ENCODE measurements at regions not wholly inside any gene's neighbourhood (a gene's known extent, or its start where the extent isn't known, plus 50 kb on each side); places are given as distances from the start of the nearest gene placed in this dataset.

DNA sequence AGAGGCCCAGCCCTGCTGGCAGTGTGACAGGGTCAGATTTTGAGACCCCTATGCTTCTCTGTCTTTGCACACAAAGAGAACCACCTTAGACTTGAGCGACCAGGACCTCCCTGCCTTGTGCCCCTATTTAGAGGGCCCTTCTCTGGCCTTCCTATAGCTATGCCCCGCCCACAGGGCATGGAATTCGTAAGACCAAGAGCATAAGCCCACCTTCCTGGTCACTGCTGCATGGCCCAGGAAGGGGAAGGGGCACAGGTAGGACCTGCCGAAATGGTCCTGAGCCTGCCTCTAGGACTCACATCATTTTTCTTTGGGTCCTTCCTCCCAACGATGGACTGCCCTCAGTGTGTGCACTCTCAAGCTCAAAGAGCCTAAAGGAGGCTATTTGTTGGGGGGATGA, 65.1 kb upstream of the SRSF6 start:
- peaks cover 6% of the 10 kb centered on the region for H3K36me3 Mint-ChIP-seq (ENCODE audit: low read depth, unreplicated experiment)
- H3K9me3 Mint-ChIP-seq (ENCODE audit: unreplicated experiment) = peaks cover 34% of the 10 kb centered on the region

DNA sequence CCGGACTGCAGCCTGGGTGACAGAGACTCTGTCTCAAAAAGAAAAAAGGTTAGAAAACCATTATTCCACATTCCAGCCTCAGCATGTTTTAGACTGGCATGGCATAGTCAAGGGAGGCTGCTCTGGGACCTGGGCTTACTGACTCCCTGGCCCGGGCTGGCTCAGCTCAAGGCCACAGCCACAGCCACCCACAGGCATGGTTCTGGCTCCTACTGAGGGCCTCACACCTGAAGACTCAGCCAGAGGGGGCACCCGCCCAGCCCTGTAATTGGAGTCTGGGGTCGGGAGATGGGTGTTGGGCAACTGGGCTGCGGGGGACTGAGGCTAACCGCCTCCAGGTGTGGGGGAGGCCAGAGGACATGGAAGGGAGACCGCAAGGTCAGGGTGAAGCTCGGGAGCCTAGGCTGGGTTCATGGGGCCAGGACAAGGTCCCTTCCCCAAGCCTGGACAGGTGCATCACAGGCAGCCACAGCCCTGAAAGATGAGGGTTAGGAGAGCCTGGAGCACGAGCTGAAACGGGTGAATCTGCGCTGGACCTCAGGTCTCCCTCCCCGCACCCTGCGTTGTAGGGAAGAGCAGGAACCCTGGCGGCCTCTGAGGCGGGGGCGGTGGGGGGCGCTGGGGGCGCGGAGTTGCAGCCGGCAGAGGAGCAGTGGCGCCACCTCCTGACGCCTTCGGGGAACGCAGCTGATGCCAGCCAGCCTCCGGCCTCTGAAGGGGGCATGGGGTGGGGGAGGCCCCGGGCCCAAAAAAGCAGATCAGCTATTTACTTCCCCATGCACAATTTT, 67.7 kb upstream of the SRSF6 start:
- H3K4me1 Mint-ChIP-seq (ENCODE audit: unreplicated experiment) = no peaks in the 10 kb centered on the region
- H3K36me3 Mint-ChIP-seq (ENCODE audit: low read depth, unreplicated experiment) = peaks cover 6% of the 10 kb centered on the region
- H3K27me3 Mint-ChIP-seq (ENCODE audit: unreplicated experiment) = peaks cover 5% of the 10 kb centered on the region
- H3K27ac Mint-ChIP-seq (ENCODE audit: unreplicated experiment) = no peak overlapping the region
- TF ChIP-seq, protein P1, sequence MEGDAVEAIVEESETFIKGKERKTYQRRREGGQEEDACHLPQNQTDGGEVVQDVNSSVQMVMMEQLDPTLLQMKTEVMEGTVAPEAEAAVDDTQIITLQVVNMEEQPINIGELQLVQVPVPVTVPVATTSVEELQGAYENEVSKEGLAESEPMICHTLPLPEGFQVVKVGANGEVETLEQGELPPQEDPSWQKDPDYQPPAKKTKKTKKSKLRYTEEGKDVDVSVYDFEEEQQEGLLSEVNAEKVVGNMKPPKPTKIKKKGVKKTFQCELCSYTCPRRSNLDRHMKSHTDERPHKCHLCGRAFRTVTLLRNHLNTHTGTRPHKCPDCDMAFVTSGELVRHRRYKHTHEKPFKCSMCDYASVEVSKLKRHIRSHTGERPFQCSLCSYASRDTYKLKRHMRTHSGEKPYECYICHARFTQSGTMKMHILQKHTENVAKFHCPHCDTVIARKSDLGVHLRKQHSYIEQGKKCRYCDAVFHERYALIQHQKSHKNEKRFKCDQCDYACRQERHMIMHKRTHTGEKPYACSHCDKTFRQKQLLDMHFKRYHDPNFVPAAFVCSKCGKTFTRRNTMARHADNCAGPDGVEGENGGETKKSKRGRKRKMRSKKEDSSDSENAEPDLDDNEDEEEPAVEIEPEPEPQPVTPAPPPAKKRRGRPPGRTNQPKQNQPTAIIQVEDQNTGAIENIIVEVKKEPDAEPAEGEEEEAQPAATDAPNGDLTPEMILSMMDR (IDR thresholded peaks at IDR 0.05; ENCODE audit: unreplicated experiment) = peak; percentile 43
- no peak overlapping the region for H3K4me3 Mint-ChIP-seq (ENCODE audit: unreplicated experiment)
- peak; percentile 11 for DNase-seq (ENCODE audit: low spot score)
- peaks cover 38% of the 10 kb centered on the region for H3K9me3 Mint-ChIP-seq (ENCODE audit: unreplicated experiment)

More for the DNA sequence above, 65.1 kb upstream of the SRSF6 start:
- no peak overlapping the region for H3K4me3 Mint-ChIP-seq (ENCODE audit: unreplicated experiment)
- DNase-seq (ENCODE audit: low spot score) = no peak
- H3K4me1 Mint-ChIP-seq (ENCODE audit: unreplicated experiment) = no peaks in the 10 kb centered on the region
- H3K27me3 Mint-ChIP-seq (ENCODE audit: unreplicated experiment) = peaks cover 1% of the 10 kb centered on the region
- H3K27ac Mint-ChIP-seq (ENCODE audit: unreplicated experiment) = no peak overlapping the region
- TF ChIP-seq, protein P1 (IDR thresholded peaks at IDR 0.05; ENCODE audit: unreplicated experiment) = no peak

DNA sequence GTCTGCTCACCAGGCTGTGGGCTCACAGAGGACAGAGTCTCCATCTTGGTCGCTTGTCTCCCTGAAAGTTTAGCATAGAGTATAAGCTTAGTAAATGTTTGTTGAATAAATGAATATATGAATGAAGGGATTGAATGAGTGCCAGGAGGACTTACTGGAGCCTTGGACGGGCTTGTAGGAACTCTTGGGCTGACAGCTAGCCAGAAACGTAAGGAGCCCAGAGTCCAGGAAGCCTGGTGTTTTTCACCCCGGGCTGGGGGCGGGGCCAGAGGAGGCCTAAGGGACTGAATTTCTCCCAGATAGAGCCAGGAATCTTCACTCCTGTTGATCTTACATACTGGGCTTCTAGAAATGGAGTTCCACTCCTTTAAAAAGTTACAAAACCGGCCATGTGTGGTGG, 68.5 kb upstream of the SRSF6 start:
- TF ChIP-seq, protein P1 (IDR thresholded peaks at IDR 0.05; ENCODE audit: unreplicated experiment) = no peak
- Mint-ChIP-seq H3K4me3 (ENCODE audit: unreplicated experiment) (no peak overlapping the region), H3K36me3 (ENCODE audit: low read depth, unreplicated experiment) (peaks cover 6% of the 10 kb centered on the region), H3K27ac (ENCODE audit: unreplicated experiment) (no peak overlapping the region), H3K9me3 (ENCODE audit: unreplicated experiment) (peaks cover 39% of the 10 kb centered on the region), H3K4me1 (ENCODE audit: unreplicated experiment) (no peaks in the 10 kb centered on the region), H3K27me3 (ENCODE audit: unreplicated experiment) (peaks cover 5% of the 10 kb centered on the region)
- no peak for DNase-seq (ENCODE audit: low spot score)

DNA sequence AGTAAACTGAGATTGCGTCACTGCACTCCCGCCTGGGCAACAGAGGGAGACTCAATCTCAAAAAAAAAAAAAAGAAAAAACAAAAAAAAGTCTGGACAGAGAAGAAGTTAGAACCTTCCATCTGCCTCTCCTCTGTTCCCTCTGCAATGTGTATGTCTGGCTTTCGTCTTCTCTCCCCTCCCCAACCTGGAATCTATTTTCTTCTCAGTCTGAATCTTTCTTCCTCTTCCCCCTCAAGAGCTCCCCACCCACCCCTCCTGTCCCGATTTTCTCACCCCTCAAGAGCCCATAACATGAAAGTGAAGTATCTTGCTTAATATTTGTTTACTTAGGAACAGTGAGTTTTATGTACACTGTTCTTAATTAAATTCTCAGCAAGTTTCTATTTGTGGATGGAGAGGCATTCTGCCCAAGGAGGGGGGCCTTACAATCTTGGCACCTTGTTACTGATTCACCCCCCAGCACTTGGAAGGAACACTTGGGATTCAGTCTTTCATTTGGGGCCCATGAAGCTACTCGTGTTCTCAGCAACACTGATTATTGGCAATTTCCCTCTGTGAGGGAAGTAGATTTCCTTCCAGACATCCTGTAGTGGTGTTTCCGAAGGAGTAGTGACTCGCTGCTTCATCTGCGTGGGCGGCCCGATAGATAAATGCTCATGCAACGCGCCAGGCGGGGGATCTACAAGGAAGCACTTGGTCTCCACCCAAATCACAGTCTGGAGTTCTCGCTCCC, 69.3 kb upstream of the SRSF6 start:
- Mint-ChIP-seq H3K9me3 (ENCODE audit: unreplicated experiment) (peaks cover 39% of the 10 kb centered on the region), H3K27me3 (ENCODE audit: unreplicated experiment) (peaks cover 5% of the 10 kb centered on the region), H3K4me3 (ENCODE audit: unreplicated experiment) (no peak overlapping the region), H3K4me1 (ENCODE audit: unreplicated experiment) (no peaks in the 10 kb centered on the region), H3K36me3 (ENCODE audit: low read depth, unreplicated experiment) (peaks cover 6% of the 10 kb centered on the region), H3K27ac (ENCODE audit: unreplicated experiment) (no peak overlapping the region)
- TF ChIP-seq, protein P1 (IDR thresholded peaks at IDR 0.05; ENCODE audit: unreplicated experiment) = no peak
- DNase-seq (ENCODE audit: low spot score) = no peak

DNA sequence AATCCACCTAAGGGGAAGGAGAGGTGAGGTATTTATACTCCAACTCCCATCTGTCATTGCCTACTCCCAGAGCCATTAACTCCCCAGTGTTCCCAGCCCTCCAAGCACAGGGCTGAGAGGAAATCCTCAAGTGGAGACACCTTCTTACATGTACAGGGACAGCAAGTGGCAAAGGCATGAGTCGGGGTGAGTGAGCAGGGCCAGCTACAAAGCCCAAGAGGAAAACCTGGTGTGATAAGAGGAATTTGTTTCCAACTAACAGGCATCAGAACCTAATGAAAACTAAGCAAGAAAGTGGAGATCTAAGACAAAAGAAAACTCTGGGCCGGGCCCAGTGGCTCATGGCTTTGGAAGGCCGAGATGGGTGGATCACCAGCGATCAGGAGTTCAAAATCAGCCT, 70.0 kb upstream of the SRSF6 start:
- Mint-ChIP-seq H3K4me1 (ENCODE audit: unreplicated experiment) (no peaks in the 10 kb centered on the region), H3K9me3 (ENCODE audit: unreplicated experiment) (peaks cover 38% of the 10 kb centered on the region), H3K27me3 (ENCODE audit: unreplicated experiment) (peaks cover 6% of the 10 kb centered on the region), H3K27ac (ENCODE audit: unreplicated experiment) (no peak overlapping the region), H3K36me3 (ENCODE audit: low read depth, unreplicated experiment) (peaks cover 6% of the 10 kb centered on the region), H3K4me3 (ENCODE audit: unreplicated experiment) (no peak overlapping the region)
- DNase-seq (ENCODE audit: low spot score) = no peak
- TF ChIP-seq, protein P1 (IDR thresholded peaks at IDR 0.05; ENCODE audit: unreplicated experiment) = no peak

All from endothelial cell (in vitro differentiated cells).